ENCODE measurements at regions not wholly inside any gene's neighbourhood (a gene's known extent, or its start where the extent isn't known, plus 50 kb on each side); places are given as distances from the start of the nearest gene placed in this dataset.

- TF ChIP-seq CREB5 (CRISPR knock-in tag; IDR thresholded peaks at IDR 0.05; ENCODE audit: low read depth) (no peak), TOX (CRISPR knock-in tag; IDR thresholded peaks at IDR 0.05; ENCODE audit: borderline replicate concordance) (no peak), SNAI2 (CRISPR knock-in tag; IDR thresholded peaks at IDR 0.05) (no peak), ZFP3 (CRISPR knock-in tag; IDR thresholded peaks at IDR 0.05) (no peak), ZNF70 (CRISPR knock-in tag; IDR thresholded peaks at IDR 0.05) (no peak), OSR1 (CRISPR knock-in tag; IDR thresholded peaks at IDR 0.05) (no peak), PPARA (CRISPR knock-in tag; IDR thresholded peaks at IDR 0.05; ENCODE audit: borderline replicate concordance) (no peak), BACH2 (CRISPR knock-in tag; IDR thresholded peaks at IDR 0.05; ENCODE audit: borderline replicate concordance) (no peak)
- TF ChIP-seq, protein P1, sequence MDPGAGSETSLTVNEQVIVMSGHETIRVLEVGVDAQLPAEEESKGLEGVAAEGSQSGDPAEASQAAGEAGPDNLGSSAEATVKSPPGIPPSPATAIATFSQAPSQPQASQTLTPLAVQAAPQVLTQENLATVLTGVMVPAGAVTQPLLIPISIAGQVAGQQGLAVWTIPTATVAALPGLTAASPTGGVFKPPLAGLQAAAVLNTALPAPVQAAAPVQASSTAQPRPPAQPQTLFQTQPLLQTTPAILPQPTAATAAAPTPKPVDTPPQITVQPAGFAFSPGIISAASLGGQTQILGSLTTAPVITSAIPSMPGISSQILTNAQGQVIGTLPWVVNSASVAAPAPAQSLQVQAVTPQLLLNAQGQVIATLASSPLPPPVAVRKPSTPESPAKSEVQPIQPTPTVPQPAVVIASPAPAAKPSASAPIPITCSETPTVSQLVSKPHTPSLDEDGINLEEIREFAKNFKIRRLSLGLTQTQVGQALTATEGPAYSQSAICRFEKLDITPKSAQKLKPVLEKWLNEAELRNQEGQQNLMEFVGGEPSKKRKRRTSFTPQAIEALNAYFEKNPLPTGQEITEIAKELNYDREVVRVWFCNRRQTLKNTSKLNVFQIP (CRISPR knock-in tag; IDR thresholded peaks at IDR 0.05; ENCODE audit: borderline replicate concordance, low read depth), result no peak
- TF ChIP-seq, protein P2, sequence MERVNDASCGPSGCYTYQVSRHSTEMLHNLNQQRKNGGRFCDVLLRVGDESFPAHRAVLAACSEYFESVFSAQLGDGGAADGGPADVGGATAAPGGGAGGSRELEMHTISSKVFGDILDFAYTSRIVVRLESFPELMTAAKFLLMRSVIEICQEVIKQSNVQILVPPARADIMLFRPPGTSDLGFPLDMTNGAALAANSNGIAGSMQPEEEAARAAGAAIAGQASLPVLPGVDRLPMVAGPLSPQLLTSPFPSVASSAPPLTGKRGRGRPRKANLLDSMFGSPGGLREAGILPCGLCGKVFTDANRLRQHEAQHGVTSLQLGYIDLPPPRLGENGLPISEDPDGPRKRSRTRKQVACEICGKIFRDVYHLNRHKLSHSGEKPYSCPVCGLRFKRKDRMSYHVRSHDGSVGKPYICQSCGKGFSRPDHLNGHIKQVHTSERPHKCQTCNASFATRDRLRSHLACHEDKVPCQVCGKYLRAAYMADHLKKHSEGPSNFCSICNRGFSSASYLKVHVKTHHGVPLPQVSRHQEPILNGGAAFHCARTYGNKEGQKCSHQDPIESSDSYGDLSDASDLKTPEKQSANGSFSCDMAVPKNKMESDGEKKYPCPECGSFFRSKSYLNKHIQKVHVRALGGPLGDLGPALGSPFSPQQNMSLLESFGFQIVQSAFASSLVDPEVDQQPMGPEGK (CRISPR knock-in tag; IDR thresholded peaks at IDR 0.05; ENCODE audit: borderline replicate concordance), result no peak
These were observed 61.6 kb upstream of the CD99 start for GRCh38 chrX:2629316-2630007.
